ENCODE measurements at regions not wholly inside any gene's neighbourhood (a gene's known extent, or its start where the extent isn't known, plus 50 kb on each side); places are given as distances from the start of the nearest gene placed in this dataset.
"Not testable (repeated sequence)": the region's sequence is repeated elsewhere in the genome, so short reads cannot be mapped to it uniquely, and the experiment has no call there.

DNA sequence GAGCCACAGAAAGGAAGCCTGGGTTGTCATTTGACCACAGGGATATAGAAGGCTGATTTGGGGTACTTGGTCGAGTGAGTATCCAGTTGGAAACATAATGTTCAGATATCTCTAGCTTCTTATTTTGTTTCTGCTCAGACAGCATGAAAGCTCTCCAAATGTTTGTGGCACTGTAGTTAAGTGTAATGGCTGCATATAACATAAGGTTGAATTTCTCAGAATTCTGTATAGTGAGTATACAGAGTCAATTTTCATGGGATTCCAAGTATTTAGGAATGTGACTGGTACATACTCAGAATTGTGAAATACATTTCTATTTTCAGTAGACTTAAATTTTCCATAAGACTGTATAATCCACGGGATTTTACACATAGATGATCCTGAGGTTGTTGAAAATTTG is 2102.1 kb upstream of the RAG2 start:
- DNase-seq, result no peak

DNA sequence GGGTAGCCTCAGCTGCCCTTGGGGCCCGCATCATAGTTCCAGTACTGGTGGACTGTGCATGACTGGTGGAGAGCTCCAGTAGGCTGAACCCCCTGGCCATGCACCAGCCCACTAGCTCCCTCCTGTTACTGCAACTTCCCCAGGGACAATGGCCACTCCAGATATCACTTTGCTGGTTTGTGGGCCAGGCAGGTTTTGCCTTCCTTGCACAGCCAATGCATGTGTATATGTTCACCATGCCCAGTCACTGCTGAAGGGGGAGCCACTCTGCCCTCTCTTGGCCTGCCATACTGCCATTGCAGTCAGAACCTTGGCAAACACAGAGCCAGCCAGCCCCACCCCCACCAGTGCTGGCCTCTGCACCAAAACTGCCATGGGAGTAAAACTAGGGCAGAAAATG is 2095.3 kb upstream of the RAG2 start:
- DNase-seq, result no peak

DNA sequence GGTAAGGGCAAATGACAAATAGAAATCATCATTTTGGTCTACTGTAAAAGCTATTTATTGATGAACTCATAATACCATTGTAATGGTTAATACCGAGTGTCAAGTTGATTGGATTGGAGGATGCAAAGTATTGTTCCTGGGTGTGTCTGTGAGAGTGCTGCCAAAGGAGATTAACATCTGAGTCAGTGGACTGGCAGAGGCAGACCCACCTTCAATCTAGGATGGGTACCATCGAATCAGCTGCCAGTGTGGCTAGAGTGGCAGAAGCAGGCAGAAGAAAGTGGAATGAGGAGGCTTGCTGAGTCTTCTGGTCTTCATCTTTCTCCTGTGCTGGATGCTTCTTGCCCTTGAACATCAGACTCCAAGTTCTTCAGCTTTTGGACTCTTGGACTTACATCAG is 2092.2 kb upstream of the RAG2 start:
- not testable (repeated sequence) for DNase-seq

DNA sequence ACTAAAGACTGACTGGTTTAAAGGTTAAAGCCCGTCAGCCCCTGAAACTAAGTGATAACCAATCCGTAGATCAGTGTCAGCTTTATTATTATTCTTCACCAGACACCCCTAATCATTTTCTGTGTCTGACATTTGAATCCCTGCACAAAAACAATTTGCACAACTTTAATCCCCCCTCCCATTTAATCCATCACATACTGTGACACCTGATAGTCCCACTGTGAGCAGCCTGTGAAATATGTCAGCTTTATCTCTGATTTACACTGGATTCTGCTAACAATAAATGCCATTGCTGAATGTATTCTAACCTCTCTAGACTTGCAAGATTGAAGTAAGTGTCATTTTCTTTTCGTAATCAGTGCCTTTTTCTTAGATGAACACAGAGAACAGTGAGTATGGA is 2089.0 kb upstream of the RAG2 start:
- DNase-seq, result no peak

DNA sequence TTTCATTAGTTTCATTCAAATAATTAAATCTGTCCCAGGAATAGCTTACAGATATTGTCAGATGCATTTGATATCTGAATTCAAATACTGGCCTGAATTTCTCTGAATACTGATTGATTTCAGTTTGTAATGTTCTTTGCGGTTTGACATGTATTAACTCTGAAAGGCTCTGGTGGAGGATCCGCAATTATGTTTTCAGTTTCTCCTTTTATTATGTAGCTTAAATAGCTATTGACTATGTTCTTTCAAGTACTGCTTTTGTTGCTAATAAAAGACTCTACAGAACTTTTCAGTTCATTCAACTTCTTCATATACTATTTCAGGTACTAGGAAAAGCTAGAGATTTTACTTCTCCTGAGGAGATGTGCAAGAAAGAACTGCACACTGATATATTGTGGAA is 2085.4 kb upstream of the RAG2 start:
- DNase-seq, result no peak

DNA sequence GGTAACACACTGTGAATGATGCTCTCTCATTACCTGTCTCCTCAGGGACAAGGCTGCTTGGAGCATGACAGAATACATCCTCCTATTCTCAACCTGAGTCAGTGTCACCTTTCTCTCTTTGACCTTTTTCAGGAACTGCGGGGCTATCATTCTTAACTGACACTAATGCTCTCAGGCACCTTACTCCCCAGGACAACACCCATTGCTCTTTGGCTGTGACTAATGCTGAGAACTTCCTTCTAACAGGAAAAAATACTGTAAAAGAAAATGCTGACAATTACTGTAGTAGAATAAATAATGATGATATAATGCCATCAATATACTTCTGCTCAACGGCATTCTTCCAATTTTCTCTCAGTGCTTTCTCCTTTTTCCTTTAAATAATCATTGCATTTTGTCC is 2082.7 kb upstream of the RAG2 start:
- no peak for DNase-seq

DNA sequence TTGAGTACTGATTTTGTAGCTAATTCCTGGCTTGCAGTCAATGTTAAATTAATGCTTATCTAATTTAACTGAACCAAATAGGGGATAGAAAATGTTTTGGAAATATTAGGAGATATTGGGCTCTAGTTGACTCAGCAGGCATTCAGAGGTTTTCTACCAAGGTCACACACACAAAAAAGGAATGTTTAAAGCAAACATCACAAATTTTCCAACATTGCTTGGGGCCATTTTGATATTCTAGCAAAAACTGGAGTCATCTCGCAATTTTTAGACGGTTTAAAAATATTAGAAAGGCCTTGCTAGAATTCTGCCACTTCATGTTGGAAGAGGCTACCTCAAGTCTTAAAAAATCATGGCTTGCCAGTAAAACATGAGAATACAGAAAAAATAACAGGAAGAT is 2082.1 kb upstream of the RAG2 start:
- no peak for DNase-seq

DNA sequence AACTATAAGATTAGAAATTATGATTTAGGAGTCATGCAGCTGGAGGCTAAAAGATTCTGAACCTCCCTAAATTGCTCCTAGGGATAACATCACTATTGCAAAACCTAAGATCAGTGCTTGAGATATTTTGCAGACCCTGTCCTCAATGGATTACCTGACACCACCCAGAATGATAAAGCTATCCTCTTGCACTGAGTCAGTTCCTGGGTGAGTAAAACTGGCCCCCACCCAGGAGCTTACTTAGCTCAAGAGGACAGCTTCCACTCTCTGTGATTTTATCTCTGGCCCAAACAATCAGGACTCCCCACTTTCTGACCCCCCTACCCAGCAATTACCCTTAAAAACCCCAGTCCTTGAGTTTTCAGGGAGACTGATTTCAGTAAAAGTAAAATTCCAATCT is 2074.4 kb upstream of the RAG2 start:
- no peak for DNase-seq

DNA sequence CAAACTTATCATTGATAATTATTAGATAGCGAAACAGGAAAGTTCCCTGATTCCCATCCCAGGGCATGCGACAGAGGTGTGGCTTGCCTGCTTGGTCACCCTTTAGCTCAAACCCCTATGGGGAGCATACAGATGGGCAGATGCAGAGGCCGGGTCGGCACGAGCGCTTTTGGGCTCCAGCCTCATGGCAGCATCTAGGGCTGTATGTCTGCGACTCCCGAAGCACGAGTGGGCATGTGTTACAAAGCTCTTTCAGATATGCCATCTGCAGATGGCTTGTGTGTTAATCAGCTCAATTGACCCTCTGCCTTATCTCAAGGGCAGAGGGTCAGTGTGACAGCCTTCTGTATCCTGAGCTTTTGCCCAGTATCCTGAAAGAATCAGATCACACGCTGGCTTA is 2069.3 kb upstream of the RAG2 start:
- no peak for DNase-seq

DNA sequence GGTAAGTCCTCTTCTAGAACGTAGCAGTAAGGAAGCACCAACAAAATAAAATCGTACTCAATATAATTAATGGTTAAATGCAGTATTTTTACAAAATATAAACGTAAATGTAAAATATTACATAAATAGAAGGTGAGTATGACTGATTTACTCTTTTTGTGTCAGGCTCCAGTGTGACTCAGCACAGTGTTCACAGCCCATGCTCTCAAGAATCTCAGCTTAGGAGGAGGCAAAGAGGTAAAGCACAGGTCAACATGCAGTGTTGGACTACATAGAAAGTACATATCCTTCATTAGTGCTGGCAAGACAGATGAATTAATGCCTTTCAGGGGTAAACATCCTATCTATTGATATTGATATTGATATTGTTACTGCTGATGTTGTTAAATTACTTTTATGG is 2050.6 kb upstream of the RAG2 start:
- DNase-seq, result no peak

DNA sequence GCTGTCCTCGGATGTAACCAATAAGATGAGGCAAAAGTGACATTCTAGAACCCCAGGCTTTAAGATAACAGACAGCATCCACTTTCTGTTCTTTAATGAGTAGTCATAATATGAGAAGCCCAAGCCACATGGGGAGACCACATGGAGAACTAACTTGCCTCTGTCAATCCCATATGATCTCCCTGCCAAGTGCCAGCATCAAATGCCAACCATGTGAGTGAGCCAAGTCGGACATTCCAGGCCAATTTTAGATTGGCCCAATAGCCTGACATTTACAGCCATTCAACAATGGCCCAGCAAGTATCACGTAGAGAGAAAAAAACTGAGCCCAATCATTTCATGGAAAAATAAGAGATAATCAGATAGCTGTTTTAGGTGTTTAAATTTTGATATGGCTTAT is 2048.3 kb upstream of the RAG2 start:
- DNase-seq, result no peak

DNA sequence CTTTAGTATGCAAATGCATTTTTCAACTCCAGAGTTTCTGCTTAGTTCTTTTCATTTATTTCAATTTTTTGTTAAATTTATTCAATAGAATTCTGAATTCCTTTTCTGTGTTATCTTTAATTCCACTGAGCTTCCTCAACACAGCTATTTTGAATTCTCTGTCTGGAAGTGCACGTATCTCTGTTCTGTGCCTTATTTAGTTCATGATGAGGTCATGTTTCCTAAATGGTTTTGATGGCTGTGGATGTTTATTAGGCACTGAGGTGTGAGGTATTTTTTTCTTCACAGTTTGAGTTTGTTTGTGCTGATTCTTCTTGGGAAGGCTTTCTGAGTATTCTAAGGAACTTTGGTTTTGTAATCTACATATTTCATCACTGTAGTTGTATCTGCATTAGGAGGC is 2042.8 kb upstream of the RAG2 start:
- no peak for DNase-seq

DNA sequence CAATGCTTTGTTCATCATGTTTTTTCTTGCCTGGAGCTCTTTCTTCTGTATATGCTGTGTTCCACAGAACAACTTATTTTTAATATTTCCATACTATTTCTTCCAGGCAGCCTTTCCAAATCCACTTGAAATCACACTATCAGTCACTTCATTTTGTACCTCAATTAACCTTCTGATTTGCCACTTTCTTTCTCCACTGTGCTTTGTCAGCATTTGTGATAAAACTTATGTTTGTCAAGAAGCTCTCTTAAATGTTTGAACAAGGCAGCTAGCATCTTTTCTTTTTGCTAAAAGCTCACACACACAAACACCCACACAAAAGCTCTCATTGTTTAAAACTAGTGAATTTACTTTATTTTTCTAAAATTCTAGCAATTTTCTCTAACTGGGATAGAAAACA is 2014.7 kb upstream of the RAG2 start:
- no peak for DNase-seq

DNA sequence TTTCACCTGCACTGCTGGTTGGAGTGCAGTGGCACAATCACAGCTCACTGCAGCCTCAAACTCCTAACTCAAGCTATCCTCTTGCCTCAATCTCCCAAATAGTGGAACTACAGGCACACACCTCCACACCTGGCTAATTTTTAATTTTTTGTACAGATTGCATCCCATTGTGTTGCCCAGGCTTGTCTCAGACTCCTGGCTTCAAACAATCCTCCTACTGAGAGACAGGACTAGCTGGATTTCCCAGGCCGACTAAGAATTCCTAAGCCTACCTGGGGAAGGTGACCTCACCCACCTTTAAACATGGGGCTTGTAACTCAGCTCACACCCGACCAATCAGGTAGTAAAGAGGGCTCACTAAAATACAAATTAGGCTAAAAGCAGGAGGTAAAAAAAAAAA is 2003.3 kb upstream of the RAG2 start:
- DNase-seq, result not testable (repeated sequence)

DNA sequence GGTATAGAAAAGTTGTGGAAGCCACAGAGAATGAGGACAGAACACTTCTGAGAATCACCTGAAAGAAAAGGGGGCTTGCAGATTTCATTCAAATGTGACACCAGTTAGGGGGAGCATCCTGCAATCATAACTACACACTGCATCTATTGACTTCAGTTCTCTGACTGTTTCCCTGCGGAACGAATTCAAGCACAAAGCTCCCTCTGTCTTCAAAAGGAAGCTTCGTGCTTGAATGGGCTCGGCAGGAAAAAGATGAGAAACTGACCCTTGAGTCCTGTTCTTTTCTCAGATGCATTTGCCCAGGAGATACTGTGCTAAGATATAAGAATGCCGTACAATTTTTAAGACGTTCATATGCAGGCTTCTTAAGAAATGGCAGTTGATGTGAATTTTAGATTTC is 2000.4 kb upstream of the RAG2 start:
- DNase-seq, result no peak

DNA sequence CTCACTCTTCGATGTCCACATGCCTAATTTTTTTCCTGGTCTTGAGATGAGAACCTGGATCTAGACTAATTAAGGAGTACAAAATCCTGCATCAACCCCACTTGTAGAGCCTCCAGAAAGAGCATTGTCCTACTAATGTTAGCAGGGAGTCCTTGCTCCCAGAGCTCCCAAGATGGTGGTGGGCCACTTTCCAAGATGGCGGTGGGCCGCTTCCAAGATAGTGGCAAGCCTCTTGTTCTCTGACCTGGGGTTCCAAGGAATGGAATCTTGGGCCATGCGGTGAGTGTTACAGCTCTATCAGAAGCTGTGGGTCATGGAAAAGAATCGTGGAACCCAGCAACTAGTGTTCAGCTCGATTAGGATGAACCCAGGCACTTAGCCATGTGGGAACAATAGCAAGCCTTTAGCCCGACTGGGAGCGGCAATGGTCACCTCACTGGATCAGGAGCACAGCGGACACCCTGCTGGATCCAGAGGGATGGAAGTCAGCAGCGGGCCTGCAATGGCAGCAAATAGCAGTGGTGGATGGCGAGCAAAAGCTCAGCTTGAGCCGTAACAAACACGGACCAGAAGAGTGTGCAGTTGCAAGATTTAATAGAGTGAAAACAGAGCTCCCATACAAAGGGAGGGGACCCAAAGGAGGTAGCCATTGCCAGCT is 1997.5 kb upstream of the RAG2 start:
- not testable (repeated sequence) for DNase-seq

DNA sequence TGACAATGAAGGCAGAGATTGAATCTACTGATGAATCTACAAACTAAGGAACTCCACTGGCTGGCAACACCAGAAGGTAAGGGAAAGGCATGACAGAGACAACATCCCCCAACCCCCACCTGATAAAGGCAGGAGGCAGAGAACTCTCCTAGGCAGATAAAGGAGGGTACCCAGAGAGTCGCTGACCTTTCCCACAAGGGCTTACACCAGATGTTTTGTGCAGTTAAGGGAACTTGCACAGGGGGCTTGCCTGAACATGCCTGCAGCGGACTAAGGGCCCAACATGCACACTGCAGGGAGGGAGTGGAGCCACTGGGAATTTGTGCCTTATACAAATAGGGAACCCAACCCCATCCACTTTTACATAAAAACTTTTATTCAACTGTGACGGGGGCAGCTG is 1996.9 kb upstream of the RAG2 start:
- DNase-seq, result no peak

DNA sequence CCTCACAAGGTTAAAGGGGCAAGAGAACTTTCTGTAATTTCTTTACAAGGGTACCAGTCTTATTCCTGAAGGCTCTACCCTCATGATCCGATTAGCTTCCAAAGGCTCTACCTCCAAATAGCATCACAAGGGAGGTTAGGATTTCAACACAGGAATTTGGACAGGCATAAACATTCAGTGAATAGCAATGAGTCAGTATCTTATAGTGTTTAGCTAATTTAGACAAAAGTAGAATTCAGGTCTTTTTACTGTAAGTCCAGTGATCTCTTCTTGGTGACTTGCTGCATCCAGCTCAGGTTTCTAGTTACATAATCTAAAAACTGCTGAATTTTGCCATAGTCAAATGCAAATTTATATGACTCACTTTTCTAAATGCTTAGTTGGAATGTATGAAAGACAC is 1995.6 kb upstream of the RAG2 start:
- no peak for DNase-seq

DNA sequence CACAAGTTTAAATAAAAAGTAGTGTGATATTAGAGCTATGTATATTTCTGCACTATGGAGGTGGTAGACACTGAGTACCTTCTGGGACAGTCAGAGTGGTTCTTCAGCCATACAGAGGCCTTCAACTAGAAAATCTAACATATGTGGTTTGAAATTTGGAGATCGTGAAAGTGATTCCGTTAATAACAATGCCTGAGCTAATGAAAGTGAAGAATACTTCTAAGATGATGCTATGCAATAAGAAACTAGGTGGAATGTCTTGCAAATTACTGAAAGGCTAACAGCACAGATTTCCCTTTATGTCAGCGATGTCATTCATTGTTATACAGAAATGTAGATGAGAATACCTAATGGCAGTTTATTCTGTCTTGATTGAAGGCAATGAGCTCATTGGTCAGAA is 1984.7 kb upstream of the RAG2 start:
- DNase-seq, result no peak

DNA sequence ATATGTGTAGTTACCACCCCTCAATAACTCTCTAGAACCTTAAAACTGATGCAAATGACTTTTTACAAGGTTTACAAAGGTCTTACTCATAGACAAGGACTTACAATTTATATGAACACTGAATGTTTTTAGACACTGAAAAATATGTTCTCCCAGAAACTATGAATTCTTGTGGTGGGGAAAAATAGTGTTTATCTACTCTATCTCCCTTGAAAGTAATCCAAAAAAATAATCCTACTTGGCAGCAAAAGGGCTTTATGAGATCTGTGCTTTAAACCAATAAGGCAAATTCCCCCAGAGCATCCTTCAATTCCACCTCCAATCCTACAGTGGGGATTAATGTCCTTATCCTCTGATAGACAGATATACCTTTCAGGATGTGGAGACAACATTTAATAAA is 1984.1 kb upstream of the RAG2 start:
- DNase-seq, result no peak

DNA sequence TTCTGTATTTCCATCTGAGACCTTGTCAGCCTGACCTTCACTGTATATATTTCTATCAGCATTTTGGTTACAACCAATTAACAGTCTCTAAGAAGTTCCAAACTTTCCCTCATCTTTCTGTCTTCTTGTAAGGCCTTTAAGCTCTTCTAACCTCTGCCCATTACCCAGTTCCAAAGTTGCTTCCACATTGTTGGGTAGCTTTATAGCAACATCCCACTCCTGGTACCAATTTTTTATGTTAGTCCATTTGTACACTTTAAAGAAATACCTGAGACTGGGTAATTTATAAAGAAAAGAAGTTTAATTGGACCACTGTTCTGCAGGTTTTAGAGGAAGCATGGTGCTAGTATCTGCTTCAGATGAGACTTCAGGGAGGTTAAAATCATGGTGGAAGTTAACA is 1979.7 kb upstream of the RAG2 start:
- DNase-seq, result no peak

DNA sequence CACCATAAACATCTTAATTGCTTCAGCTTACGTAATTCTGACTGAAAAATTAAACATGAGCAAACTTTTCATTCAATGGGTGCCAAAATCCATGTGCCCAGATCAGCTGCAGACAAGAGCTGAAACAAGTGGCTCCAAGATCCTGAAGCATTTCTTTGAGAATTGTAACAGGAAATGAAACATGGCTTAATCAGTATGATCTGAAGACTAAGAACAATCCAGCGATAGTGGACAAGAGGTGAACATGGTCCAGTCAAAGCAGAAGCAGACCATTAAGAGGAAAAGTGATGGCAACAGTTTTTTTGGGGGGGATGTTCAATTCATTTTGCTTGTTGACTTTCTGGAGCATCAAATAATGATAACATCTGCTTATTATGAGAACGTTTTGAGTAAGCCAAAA is 1964.5 kb upstream of the RAG2 start:
- DNase-seq, result no peak

DNA sequence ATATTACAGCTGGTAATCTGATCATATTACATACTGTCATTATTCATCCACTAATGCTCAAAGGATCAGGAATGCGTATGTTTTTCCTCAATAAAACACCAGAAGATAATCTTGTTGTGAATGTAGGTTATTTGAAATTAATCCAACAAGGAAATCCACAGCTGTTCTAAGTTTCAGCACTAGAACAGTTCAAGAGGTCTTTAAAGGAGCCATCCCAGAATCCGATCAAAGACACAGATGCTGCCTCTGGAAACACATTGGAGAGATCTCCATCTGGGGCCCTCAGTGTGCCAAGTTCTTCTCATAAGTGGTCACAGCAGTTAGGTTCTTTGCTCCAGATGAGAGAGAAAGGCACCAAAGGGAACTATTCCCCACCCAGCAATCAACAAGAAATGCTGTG is 1955.1 kb upstream of the RAG2 start:
- DNase-seq, result no peak

DNA sequence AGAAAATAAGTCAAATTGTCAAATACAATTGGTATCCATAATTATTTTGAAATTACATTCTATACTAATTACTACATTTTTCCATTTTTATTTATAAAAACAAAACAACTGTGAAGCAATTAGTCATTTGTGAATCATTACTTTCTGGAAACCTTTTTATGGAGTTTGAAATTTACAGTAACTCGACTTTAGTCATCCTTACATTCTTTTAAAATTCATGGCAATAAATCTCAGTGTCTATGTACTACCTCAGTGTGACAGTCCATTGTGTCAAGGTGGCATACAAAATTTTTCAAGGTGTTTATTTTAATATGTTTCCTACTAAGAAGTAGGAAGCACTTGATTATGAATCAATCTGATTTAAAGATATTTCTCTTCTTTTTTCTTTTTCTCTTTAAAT is 1949.4 kb upstream of the RAG2 start:
- DNase-seq, result no peak

DNA sequence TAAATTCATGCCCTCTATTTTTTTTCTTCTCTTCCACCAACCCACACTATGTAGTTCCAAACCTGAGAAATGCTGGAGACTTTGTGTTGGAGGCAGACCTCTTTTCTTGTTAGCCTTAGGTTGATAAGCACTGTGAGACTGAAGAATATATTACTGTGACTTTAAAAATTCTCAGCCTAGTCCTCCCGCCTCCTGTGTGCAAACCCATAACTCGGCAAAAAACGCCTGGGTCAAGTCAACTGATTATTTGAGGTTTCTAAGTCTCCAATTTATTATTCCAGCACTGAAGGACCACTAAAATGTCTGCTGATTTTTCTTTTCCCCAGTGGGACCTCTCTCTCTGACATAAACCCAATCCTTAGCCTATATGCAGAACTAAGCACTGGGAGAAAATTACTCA is 1946.0 kb upstream of the RAG2 start:
- DNase-seq, result no peak

DNA sequence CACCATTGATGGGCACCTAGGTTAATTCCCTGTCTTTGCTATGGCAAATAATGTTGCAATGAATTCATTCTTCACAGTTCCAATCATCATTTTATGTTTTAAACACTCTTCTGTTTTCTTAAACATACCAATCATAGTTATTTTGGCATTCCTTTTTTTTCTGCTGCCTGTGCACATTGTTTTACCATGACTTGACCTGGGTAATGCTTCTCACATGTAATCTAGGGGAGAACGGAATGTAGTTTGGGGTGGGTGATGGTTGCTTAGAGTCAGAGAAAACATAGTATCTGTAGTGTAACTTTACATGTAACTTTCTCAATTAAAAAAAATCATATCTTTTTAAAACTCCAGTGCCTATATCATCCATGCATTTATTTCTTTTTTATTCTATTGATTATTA is 1945.3 kb upstream of the RAG2 start:
- no peak for DNase-seq

Measured in NCI-H1048 (cell line).